ENCODE measurements at regions not wholly inside any gene's neighbourhood (a gene's known extent, or its start where the extent isn't known, plus 50 kb on each side); places are given as distances from the start of the nearest gene placed in this dataset.
"Not testable (repeated sequence)": the region's sequence is repeated elsewhere in the genome, so short reads cannot be mapped to it uniquely, and the experiment has no call there.

DNA sequence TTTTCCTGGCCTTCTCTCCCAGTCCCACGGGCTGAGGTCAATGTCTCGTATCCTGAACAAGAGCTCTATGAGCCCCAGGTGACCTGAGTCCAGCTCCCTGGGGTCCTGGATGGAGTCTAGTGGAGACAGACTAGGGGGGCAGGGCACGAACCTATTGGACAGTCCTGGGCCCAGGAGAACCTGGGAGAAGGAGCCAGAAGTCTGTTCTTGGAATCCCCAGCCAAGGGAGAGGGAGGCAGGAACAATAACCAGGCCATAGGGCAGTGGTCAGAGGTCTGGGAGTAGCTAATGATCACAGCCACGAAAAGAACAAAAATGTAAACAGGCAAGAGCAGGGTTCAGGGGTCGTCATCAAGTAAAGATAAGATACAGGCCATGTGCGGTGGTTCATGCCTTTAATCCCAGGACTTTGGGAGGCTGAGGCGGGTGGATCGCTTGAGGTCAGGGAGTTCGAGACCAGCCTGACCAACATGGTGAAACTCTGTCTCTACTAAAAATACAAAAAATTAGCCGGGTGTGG, 60.8 kb downstream of the COPRS start:
- no peaks in the 10 kb centered on the region for H3K9me3 ChIP-seq
- H3K27ac ChIP-seq = no peak overlapping the region
- TF ChIP-seq, protein P1, sequence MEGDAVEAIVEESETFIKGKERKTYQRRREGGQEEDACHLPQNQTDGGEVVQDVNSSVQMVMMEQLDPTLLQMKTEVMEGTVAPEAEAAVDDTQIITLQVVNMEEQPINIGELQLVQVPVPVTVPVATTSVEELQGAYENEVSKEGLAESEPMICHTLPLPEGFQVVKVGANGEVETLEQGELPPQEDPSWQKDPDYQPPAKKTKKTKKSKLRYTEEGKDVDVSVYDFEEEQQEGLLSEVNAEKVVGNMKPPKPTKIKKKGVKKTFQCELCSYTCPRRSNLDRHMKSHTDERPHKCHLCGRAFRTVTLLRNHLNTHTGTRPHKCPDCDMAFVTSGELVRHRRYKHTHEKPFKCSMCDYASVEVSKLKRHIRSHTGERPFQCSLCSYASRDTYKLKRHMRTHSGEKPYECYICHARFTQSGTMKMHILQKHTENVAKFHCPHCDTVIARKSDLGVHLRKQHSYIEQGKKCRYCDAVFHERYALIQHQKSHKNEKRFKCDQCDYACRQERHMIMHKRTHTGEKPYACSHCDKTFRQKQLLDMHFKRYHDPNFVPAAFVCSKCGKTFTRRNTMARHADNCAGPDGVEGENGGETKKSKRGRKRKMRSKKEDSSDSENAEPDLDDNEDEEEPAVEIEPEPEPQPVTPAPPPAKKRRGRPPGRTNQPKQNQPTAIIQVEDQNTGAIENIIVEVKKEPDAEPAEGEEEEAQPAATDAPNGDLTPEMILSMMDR (IDR thresholded peaks at IDR 0.05) = no peak
- H3K36me3 ChIP-seq = no peaks in the 10 kb centered on the region
- no peak for ATAC-seq (ENCODE audit: insufficient number of reproducible peaks, low FRiP score, low read depth)
- DNase-seq (ENCODE audit: low spot score) = no peak
- H3K4me1 ChIP-seq (ENCODE audit: control insufficient read depth in 1 of 2, low read depth in 2 of 2) = no peaks in the 10 kb centered on the region
- H3K4me3 ChIP-seq = no peak overlapping the region
- H3K27me3 ChIP-seq (replicated peaks; ENCODE audit: insufficient read depth) = no peaks in the 10 kb centered on the region

DNA sequence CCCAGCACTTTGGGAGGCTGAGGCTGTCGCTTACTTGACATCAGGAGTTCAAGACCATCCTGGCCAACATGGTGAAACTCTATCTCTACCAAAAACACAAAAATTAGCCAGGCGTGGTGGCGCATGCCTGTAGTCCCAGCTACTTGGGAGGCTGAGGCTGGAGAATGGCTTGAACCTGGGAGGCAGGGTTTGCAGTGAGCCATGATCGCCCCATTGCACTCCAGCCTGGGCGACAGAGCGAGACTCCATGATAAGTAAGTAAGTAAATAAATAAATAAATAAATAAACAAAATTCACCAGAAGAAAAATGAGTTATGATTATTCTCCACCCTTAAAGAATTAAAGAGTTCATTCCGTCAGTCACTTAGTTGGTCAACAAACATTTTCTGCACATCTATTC, 63.1 kb downstream of the COPRS start:
- not testable (repeated sequence) for ATAC-seq (ENCODE audit: insufficient number of reproducible peaks, low FRiP score, low read depth); H3K9me3 ChIP-seq; DNase-seq (ENCODE audit: low spot score); H3K4me3 ChIP-seq; H3K27me3 ChIP-seq (replicated peaks; ENCODE audit: insufficient read depth); H3K36me3 ChIP-seq; H3K4me1 ChIP-seq (ENCODE audit: control insufficient read depth in 1 of 2, low read depth in 2 of 2); H3K27ac ChIP-seq

DNA sequence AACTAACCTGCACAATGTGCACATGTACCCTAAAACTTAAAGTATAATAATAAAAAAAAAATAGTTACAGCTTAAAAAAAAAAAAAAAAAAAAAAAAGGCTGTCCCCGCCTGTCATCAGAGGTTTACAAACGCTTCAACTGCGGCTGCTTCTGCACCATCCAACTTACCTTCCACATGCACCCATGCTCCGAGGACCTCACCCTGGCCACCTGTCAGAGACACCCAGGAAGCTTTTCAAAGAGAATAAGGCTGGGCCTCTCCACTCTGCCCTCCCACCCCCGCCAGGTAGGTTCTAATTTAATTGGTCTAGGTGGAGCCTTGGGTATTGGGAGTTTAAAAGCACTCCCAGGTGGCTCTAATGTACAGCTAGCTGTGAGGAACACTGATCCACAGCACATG, 64.9 kb downstream of the COPRS start:
- H3K4me3 ChIP-seq = no peak overlapping the region
- no peaks in the 10 kb centered on the region for H3K36me3 ChIP-seq
- ATAC-seq (ENCODE audit: insufficient number of reproducible peaks, low FRiP score, low read depth) (no peak), DNase-seq (ENCODE audit: low spot score) (no peak)
- no peaks in the 10 kb centered on the region for H3K27me3 ChIP-seq (replicated peaks; ENCODE audit: insufficient read depth)
- H3K27ac ChIP-seq = no peak overlapping the region
- H3K9me3 ChIP-seq = no peaks in the 10 kb centered on the region
- no peaks in the 10 kb centered on the region for H3K4me1 ChIP-seq (ENCODE audit: control insufficient read depth in 1 of 2, low read depth in 2 of 2)
- TF ChIP-seq, protein P1 (IDR thresholded peaks at IDR 0.05) = no peak

DNA sequence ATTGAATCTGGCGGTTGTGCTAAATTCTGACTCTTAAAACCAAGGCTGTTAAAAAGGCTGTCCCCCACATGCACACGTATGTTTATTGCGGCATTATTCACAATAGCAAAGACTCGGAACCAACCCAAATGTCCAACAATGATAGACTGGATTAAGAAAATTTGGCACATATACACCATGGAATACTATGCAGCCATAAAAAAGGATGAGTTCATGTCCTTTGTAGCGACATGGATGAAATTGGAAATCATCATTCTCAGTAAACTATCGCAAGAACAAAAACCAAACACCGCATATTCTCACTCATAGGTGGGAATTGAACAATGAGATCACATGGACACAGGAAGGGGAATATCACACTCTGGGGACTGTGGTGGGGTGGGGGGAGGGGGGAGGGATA, 65.4 kb downstream of the COPRS start:
- H3K4me3 ChIP-seq; H3K9me3 ChIP-seq; H3K4me1 ChIP-seq (ENCODE audit: control insufficient read depth in 1 of 2, low read depth in 2 of 2); H3K27ac ChIP-seq; H3K36me3 ChIP-seq; DNase-seq (ENCODE audit: low spot score); ATAC-seq (ENCODE audit: insufficient number of reproducible peaks, low FRiP score, low read depth); H3K27me3 ChIP-seq (replicated peaks; ENCODE audit: insufficient read depth): not testable (repeated sequence)

DNA sequence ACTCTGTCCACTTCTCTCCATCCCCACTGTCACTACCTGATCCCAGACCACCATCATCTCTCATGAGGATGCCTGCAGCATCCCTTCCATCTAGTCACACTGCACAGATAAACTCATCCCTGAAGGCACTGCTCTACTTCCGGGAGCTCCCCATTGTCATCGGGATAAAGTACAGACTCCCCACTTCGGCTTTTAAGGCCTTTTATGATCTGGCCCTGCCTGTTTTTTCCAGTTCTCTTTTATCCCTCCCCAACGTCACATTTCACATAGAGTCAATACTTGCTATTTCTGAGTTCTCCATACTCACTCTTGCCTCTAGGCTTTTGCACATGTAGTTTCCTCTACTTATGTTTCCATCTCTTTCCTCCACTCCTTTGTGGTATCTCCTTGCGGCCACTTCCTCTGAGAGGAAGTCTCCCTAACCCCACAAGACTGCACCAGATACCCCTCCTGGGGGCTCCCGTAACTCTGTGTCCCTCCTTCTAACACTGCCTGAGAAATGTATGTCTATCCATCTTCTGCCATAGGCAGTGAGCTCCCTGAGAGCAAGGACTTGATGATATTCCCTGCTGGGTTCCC, 66.9 kb downstream of the COPRS start:
- H3K4me1 ChIP-seq (ENCODE audit: control insufficient read depth in 1 of 2, low read depth in 2 of 2) = peaks cover 0 to 17% of the 10 kb centered on the region in 2 donors
- no peaks in the 10 kb centered on the region for H3K27me3 ChIP-seq (replicated peaks; ENCODE audit: insufficient read depth)
- TF ChIP-seq, protein P1 (IDR thresholded peaks at IDR 0.05) = no peak
- ATAC-seq (ENCODE audit: insufficient number of reproducible peaks, low FRiP score, low read depth) (no peak), DNase-seq (ENCODE audit: low spot score) (no peak)
- no peaks in the 10 kb centered on the region for H3K9me3 ChIP-seq
- no peak overlapping the region for H3K4me3 ChIP-seq
- no peaks in the 10 kb centered on the region for H3K36me3 ChIP-seq
- no peak overlapping the region for H3K27ac ChIP-seq

DNA sequence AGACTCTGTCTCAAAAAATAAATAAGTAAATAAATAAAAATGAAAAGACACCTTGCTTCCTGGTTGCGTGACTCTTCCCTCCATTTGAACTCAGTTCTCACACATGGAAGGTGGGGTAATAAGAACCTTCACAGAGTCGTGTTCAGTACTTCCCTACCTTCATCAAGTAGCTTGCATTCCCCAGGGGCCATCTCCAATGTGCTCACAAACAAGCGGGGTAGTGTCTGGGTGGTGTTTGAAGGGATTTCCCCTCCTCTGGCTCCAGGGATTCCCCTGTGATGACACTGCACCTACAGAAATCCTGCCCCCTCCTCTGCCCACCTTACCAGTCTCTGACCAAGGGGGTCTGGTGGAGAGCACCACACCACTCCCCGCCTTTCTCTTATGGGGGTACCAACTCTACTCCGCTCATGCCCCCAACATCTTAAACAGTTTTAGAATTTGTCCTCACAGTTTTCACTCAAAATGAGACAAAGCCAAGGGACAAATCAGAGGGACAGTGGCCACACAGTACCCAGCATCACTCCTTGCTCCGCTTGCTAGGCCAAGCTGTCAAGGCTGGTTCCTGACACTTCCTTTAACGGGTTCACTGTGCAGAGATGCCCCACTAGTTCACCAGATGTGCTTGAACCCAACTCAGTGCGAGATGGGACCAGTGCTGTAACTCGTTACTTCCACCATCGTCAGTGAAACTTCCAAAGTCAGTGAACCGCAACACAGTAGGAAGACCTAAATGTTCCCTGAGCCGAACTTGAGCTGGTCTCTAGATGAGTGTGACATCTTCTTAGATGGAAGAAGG, 69.1 kb downstream of the COPRS start:
- Histone ChIP-seq H3K36me3 (no peaks in the 10 kb centered on the region), H3K4me1 (ENCODE audit: control insufficient read depth in 1 of 2, low read depth in 2 of 2) (peaks cover 0 to 17% of the 10 kb centered on the region in 2 donors), H3K27ac (no peak overlapping the region), H3K4me3 (no peak overlapping the region), H3K27me3 (replicated peaks; ENCODE audit: insufficient read depth) (no peaks in the 10 kb centered on the region), H3K9me3 (no peaks in the 10 kb centered on the region)
- ATAC-seq (ENCODE audit: insufficient number of reproducible peaks, low FRiP score, low read depth) (no peak), DNase-seq (ENCODE audit: low spot score) (no peak)
- TF ChIP-seq, protein P1 (IDR thresholded peaks at IDR 0.05) = no peak
